Ovary (tissue), 7 donors: ENCODE measurements at regions not wholly inside any gene's neighbourhood (a gene's known extent, or its start where the extent isn't known, plus 50 kb on each side); places are given as distances from the start of the nearest gene placed in this dataset.

Source experiments
- DNase-seq, 5 donors: peaks; one replicate each; pipeline ENCODE4 v3.0.0-alpha.2; 2019 to 2020
- H3K27ac ChIP-seq, 2 donors: fragments of 200-600 bp; one replicate each; pipeline versions ENCODE4 v1.5.1 to v1.8.0; 2019 to 2022
- H3K27me3 ChIP-seq: fragments of 200-600 bp; one replicate; pipeline ENCODE4 v1.8.0; 2022
- H3K36me3 ChIP-seq: fragments of 200-600 bp; sonication (generic); one replicate; pipeline ENCODE4 v1.5.1; 2019
- H3K4me1 ChIP-seq: one replicate; pipeline ENCODE4 v1.8.1; 2013; ENCODE audit warnings: mild to moderate bottlenecking, moderate library complexity; ENCODE audit not compliant: insufficient read depth
- H3K4me3 ChIP-seq: fragments of 200-600 bp; sonication (generic); one replicate; pipeline ENCODE4 v1.5.1; 2017
- H3K9me3 ChIP-seq, 2 donors: fragments of 200-600 bp in 1 of 2; sonication (generic) in 1 of 2; one replicate each; pipeline versions ENCODE4 v1.5.1 to v1.8.1; 2013 to 2019; ENCODE audit warnings: mild to moderate bottlenecking in 1 of 2, moderate library complexity in 1 of 2
- CTCF ChIP-seq, 3 donors: fragments of 450-650 bp in 2 of 3; fragments of 200-600 bp in 1 of 3; IDR thresholded peaks; one replicate each; pipeline versions ENCODE4 v1.5.1 to v1.8.0; 2016 to 2022; ENCODE audit warnings: antibody characterized with exemption in 3 of 3, mild to moderate bottlenecking in 1 of 3
- EP300 ChIP-seq: sonication (generic); formaldehyde crosslinking; IDR thresholded peaks from one replicate; pipeline ENCODE4 v1.6.1; 2017; ENCODE audit warnings: antibody characterized with exemption
- POLR2A ChIP-seq: fragments of 450-650 bp; IDR thresholded peaks from one replicate; pipeline ENCODE4 v1.6.1; 2017; ENCODE audit warnings: antibody characterized with exemption, mild to moderate bottlenecking, moderate library complexity
- WGBS, 3 donors: extraction: QIAGEN DNeasy Blood & Tissue Kit in 1 of 3; methylation state at CpG; one replicate each; pipeline versions ENCODE4 v1.1.5 to v1.1.7; 2013 to 2017; 5-methylcytosine and 5-hydroxymethylcytosine counted together
- intact Hi-C, 4 donors: fragments of 100-400 bp; cut with DNase I; formaldehyde crosslinking; loops; one replicate each; pipeline versions ENCODE4 v1.11.0 to v1.15.1; 2022 to 2023
- donor health status: DM: no; HTN: no; CAD: no; lungs with moderate emphysema.
- donor health status: DM: no; HTN: no; CAD: no.
- donor health status: Bipolar disorder and iron deficiency.
- donor health status: DM: no; HTN: no; CAD: no.
- donor health status: DM: yes; HTN: yes; CAD: no.

DNA sequence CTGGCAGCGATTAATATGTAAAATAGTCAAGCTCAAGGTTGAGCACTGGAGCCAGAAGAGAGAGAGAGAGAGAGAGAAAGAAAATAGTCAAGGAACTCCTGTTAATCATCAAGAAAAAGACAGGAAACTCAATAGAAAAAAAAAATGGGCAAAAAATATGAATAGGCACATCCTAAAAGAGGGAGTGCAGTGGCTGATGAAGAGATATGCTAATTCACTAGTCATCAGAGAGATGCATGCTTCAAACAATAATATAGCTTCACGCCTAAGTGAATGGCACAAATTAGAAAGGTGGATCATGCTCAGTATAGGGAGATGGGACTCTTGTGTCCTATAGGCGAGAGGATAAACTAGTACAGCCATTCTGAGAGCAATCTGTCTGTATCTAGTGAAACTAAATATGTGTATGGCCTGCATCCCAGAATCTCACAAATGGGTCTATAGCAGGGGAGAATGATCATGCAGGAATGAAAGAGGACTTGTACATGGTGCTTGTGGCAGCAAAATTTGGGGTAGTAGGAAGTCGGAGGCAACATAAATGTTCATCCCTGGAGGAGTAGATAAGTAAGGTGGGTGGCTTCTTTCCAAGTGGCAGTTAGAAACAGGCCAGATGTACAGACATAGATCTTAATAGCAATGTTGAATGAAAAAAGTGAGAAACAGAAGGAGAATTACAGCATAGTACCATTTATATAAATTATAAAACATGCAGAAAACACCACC, 176.8 kb downstream of the VEGFA start:
- no peak for TF ChIP-seq EP300
- TF ChIP-seq CTCF (IDR thresholded peaks at IDR 0.05) = no peak
- TF ChIP-seq POLR2A = no peak
- no peaks in the 10 kb centered on the region for H3K9me3 ChIP-seq
- no peak overlapping the region for H3K4me3 ChIP-seq
- intact Hi-C loops = no loop called here
- WGBS, 3 donors = 89 to 96% (median 91%) methylated on average over 4 of the region's 4 CpGs
- no peak overlapping the region for H3K27ac ChIP-seq
- no peak for DNase-seq
- H3K27me3 ChIP-seq = no peaks in the 10 kb centered on the region
- H3K4me1 ChIP-seq = no peaks in the 10 kb centered on the region
- no peaks in the 10 kb centered on the region for H3K36me3 ChIP-seq

GRCh38 chr6:43945768-43946080, 175.7 kb downstream of the VEGFA start:
- Histone ChIP-seq H3K27me3 (no peaks in the 10 kb centered on the region), H3K9me3 (no peaks in the 10 kb centered on the region), H3K4me3 (no peak overlapping the region), H3K36me3 (no peaks in the 10 kb centered on the region), H3K27ac (no peak overlapping the region), H3K4me1 (no peaks in the 10 kb centered on the region)
- intact Hi-C loops = no loop called here
- 90 to 96% (median 95%) methylated on average over 2 of the region's 2 CpGs for WGBS, 3 donors
- no peak for DNase-seq
- no peak for TF ChIP-seq POLR2A
- TF ChIP-seq EP300 = no peak
- TF ChIP-seq CTCF (IDR thresholded peaks at IDR 0.05) = no peak

DNA sequence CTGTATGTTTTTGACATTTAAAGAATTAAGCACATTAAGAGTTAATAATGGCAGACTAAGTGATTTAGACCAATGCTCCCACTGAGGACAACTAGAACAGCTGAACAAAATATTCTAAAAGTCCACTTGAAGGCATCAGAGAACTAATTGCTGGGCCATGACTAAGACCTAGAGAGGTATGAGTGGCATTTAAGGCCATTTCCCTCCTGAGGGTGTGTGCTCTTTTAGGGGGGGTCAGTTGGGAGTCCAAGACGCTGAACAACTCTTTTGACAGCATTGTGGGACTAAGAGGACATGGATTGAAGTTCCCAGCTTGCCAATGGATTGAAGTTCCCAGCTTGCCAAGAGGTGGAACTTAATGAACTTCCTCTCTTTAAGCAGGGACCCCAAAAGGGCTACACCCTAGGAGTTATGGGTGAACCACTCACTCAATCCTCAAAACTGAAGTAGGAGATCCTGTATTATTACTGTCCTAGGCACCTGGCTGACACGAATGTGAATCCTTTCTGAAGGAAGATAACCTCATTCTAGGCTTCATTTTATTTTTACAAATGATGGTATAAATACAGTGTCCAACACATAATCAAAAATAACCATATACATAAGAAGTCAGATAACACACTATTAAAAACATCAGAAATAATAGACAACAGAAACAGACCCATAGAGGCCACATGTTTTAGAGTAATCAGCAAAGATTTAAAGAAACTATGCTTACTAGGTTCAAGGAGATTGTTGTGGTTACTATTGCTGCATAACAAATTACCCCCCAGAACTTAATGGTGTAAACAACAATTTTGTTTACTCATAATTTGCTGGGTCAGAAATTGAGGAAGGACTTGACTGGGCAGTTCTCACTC, 175.1 kb downstream of the VEGFA start:
- H3K27me3 ChIP-seq = no peaks in the 10 kb centered on the region
- TF ChIP-seq POLR2A (no peak), EP300 (no peak), CTCF (IDR thresholded peaks at IDR 0.05) (no peak)
- 72 to 80% (median 79%) methylated on average over 2 of the region's 2 CpGs for WGBS, 3 donors
- DNase-seq = no peak
- no peaks in the 10 kb centered on the region for H3K9me3 ChIP-seq
- intact Hi-C loops = no loop called here
- no peak overlapping the region for H3K4me3 ChIP-seq
- H3K36me3 ChIP-seq = no peaks in the 10 kb centered on the region
- no peaks in the 10 kb centered on the region for H3K4me1 ChIP-seq
- no peak overlapping the region for H3K27ac ChIP-seq

- no peak for DNase-seq
- TF ChIP-seq POLR2A = no peak
- TF ChIP-seq CTCF (IDR thresholded peaks at IDR 0.05) = no peak
- no peak for TF ChIP-seq EP300
- Histone ChIP-seq H3K9me3 (no peaks in the 10 kb centered on the region), H3K27ac (no peak overlapping the region), H3K27me3 (no peaks in the 10 kb centered on the region), H3K4me3 (no peak overlapping the region), H3K36me3 (no peaks in the 10 kb centered on the region), H3K4me1 (no peaks in the 10 kb centered on the region)
- intact Hi-C loops = no loop called here
- WGBS, 3 donors = 75 to 87% (median 83%) methylated on average over 6 of the region's 6 CpGs
Measured at GRCh38 chr6:43943781-43944250, 173.8 kb downstream of the VEGFA start.
